Stimulated activated CD4-positive, alpha-beta T cell treated with anti-CD3 and anti-CD28 coated beads, TNF-alpha, amount 100 ng/mL, for 24 hours (primary cell): ENCODE measurements at regions not wholly inside any gene's neighbourhood (a gene's known extent, or its start where the extent isn't known, plus 50 kb on each side); places are given as distances from the start of the nearest gene placed in this dataset.

ENCODE experiments used
- DNase-seq, 3 experiments: peaks; one replicate each; pipeline ENCODE4 v3.0.0-alpha.2; 2020; ENCODE audit warnings: low read depth in 3 of 3

DNA sequence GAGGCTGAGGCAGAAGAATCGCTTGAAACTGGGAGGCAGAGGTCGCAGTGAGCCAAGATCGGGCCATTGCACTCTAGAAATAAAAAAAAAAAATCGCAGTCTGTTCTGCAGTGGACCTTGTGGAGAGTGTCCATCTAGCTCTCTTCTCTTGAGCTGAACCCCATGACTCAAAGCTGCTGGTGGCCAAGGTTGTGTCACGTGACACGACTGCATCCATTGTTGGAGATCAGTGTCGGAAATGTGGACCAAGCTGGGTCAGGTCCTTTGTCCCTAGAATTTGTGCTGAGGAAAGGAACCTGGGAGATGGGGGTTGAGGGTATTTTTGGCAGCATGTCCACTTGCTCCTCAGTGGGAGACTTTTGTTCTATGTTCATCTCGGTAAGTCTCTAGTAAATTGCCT, 564.8 kb upstream of the CDH4 start:
- no peak for DNase-seq

DNA sequence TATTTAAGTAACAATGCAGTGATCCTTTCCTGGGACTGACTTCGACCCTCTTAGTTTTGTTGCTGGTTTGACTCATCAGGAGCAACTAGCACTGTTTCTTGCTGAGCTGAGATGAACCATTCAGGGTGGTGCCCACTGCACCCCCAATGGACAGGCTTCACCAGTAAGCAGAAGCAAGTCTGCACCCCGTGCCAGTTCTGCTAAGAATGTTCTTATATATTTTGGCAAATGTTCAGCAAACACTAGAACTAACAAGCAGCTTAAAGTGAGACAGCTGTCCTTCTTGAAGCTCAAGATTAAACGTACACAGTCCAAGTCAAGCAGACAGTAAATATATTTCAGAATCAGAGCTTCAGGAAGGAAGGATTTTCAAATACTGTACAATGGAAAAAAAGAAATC, 561.3 kb upstream of the CDH4 start:
- no peak for DNase-seq

GRCh38 chr20:60691966-60692615, 560.0 kb upstream of the CDH4 start:
- no peak for DNase-seq

DNA sequence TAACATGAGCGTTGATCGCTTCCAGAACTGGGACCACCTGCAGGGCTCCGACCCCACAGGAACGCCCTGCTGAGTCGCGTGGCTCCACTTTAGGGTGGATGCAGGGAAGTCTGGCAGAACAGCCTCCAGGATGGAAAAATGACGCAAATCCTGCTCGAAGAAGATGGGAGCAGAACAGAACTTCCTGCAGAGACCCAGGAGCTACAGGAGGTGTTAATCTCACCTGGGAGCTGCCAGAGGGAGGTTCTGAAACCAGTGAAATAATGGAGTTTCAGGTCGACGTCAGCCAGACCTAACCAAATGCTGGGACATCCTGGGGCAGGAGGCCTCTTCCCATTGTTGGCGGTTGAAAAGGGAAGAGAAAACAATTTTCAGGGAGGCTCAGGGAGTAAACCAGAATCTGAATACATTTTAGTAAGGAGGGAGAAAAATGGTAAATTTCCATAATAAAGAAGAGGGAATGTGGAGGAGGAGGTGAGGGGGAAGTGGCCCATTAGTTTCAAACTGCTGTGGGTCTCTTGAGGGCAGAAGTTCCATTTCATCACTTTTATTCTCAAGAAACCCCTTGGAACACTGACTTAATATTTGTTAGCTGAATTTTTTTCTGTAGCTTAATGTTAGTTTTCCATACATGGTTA, 558.4 kb upstream of the CDH4 start:
- DNase-seq, result no peak

- DNase-seq, result no peak
Measured at GRCh38 chr20:60694763-60695162, 557.3 kb upstream of the CDH4 start.

GRCh38 chr20:60695226-60696000, 556.6 kb upstream of the CDH4 start:
- peak in 1 of 3 experiments; percentile 31 for DNase-seq

DNA sequence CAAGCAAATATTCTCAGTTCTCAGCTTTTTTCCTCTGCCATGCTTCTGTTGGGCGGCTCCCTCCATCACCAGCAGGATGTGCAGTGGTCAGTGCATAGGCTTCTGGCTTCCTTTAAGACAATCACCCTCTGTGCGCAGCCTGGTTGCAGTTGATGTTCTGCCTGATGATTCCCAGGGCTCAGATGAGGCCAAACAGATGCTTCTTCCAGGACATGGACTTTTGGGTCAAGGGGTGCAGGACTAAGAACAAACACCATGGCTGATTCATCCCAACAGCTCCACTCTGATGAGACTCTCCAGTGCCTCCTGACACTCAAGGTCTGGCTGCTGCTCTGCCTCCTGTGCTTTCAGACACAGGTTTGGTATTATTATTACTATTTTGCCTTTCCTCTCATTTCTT, 554.8 kb upstream of the CDH4 start:
- DNase-seq, result no peak

DNA sequence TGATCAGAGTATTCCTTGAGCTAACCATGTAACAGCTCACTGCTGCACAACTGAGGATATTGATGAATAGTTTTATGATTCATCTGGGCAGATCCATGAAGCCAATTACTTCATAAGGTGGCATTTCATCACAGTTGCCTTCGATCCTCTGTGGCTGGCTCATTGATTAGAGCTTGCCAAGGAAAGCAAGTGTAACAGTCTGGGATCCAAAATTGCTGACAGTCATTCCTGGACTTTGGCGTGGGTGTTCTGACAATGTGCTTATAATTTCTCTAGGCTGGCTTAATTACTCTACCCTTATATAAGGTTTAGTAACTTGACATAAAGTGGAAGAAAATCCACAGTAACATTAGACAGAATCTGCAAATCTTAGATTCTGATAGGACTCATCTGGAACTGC, 551.3 kb upstream of the CDH4 start:
- no peak for DNase-seq

DNA sequence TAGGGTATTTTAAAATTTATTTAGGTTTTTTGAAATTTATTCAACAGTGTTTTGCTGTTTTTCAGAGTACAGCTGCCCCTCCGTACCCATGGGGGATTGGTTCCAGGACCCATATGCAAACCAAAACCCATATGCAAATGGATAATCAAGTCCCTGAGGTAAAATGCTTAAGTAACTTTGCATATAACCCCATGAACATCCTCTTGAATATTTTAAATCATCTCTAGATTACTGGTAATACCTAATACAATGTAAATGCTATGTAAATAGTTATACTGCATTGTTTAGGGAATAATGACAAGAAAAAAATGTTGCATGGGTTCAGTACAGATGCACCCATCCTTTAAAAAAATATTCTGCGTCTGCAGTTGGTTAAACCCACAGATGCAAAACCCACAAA, 547.9 kb upstream of the CDH4 start:
- DNase-seq, result no peak

DNA sequence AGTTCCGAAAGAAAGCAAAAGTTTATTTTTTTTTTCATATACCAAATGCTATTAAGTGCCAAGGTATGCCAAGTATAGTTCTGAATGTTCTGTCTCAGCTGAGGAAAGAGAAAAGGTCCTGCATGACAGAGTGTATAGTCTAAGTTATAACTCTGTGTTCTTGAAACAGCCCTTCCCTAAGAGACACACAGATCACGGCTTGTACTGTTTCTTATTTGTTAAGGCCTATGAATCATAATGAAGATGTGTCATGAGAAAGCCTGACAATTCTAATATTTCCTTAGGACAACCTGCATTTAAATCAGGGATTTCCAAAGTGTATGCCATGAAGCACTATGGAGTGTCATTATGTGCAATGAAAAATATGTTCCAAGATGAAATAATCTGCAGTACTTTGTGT, 538.7 kb upstream of the CDH4 start:
- no peak for DNase-seq

DNA sequence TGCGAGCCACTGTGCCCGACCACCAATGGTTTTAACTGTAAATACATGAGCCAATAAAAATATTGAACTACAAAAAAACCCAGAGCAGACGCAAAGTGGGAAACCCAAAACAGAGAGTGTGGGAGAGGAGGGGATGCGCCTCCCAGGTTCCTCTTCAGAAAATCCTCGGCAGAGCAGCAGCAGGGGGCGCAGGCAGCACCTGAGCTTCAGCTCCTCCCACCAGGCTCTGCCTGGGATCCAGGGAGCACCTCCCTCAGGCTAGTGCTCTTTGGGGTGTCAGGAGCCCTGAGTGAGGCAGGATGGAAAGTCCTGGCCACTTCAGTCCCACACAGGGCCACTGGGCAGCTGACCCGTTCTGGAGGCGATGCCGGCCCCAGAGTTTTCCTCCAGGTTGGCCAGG, 536.9 kb upstream of the CDH4 start:
- DNase-seq, result no peak

DNA sequence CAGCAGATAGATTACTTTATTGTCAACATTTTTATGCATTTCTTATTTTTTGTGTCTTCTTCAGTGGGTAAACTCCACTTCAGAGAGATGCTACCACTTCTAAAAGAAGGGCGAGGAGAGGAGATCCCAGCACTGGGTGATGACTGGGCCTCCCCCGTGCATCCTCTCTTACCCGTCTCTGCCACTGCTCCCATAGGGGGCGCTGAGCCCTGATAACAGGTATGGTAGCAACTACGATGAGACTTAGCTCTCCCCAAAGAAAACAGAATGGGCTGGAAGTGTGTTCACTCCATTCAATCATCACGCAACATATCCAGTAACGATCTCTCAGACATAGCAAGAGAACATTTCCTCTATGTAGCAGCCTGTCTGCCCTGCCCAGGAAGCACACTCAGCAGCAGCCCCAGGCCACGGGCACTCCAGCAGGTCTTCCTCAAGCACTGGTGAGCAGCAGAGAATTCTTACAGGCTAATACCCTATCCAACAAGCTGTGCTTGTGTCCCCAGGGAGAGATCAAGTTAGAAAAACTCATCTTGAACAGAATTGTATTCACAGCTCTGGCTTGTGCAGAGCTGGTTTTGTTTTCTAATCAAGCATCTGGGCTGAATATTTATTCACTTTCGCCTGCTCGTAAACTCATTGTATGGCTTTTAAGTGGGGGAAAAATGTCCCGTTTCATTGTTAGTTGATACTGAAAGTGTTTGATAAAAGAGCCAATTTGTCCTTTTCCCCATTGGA, 533.1 kb upstream of the CDH4 start:
- no peak for DNase-seq

DNA sequence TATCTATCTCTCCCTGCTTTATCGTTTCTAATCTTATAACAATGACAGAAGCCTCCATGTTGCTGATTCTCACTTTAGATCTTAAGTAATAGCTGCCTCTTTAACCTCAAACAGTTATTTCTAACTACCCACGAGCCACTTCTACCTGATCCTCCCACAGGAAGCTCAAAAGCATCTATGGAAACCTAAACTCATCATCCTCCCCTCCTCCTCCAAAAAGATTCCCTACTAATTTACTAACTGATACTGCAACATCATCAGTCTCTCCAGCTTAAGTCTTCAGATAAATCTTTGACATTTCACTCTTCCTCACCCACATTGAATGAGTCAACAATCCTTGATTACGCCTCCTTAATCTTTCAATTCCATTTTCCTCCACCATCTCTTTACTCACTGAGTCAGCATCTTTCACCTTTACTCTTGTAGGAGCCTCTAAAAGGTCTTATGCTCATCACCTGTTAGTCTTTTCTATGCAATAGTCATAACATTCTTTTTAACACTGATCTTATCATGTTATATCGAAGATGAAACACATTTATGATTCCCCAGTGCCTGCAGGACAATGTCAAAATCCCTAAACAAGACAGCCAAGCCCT, 526.7 kb upstream of the CDH4 start:
- no peak for DNase-seq

DNA sequence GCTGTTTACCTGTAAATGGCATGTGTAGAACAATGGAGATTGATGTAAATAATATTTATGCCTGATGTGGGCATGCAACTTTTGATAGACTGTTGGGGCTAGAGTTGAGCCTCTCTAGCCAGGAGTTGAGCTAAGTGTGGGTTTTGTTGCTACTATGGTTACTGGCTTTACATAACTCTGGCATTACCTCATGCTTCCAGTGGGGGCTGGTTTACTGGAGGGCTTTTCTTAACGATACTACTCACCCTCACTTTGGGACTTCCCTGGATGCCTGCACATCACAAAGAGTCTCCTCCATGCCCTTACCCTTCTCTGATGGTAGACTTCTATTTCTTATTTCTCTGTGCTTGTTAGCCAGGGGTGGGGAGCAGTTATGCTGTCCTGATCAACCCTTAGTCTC, 524.6 kb upstream of the CDH4 start:
- no peak for DNase-seq

GRCh38 chr20:60728705-60729104, 523.4 kb upstream of the CDH4 start:
- DNase-seq, result no peak

DNA sequence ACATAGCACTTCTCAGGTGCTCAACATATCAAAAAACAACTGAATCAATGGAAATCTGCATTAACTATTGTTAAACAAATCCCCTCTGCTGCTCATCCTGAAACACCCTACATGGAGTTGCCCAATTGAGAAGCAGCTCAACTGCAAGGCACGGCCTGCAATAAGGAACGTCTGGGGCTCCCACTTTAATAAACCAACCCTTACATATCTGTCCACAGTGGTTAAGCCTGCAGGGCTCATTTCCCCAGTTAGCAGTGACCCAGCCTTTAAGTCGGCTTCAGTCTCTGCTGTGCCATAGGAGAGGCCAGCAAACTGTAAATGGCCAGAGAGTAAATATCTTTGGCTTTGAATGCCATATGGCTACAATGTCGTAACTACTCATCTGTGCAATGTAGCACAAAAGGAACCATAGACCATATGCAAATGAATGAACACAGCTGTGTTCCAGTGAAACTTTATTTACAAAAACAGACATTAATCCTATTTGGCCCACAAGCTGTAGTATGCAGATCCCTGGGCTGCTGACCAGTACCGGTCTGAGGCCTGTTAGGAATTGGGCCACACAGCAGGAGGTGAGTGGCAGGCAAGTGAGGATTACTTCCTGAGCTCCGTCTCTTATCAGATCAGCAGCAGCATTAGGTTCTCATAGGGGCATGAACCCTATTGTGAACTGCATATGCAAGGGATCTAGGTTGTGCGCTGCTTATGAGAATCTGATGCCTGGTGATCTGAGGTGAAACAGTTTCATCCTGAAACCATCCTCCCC, 522.7 kb upstream of the CDH4 start:
- no peak for DNase-seq

GRCh38 chr20:60732322-60732721, 519.7 kb upstream of the CDH4 start:
- DNase-seq, result no peak

DNA sequence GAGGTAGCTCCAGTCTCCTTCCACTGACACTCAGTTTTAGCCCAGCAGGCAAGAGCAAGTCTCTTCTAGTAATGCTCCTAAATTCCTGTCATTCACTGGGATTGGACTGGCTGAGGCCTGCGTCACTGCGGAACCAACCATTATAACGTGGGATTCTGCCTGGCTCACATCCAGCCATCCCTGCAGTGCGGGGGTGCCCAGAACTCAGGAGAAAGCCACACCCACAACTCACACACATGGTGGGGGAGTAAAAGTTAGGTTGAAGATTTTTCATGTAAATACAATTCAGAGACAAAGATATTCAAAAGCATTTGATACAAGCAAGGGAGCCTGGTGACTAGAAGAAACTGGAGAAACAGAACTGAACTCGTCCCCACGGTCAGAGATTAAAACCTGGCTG, 504.0 kb upstream of the CDH4 start:
- no peak for DNase-seq

- DNase-seq, result no peak
Measured at GRCh38 chr20:60749804-60750602, 502.1 kb upstream of the CDH4 start.

GRCh38 chr20:60750909-60751308, 501.2 kb upstream of the CDH4 start:
- no peak for DNase-seq
